SK-N-MC (cell line): ENCODE measurements at regions not wholly inside any gene's neighbourhood (a gene's known extent, or its start where the extent isn't known, plus 50 kb on each side); places are given as distances from the start of the nearest gene placed in this dataset.

Experiments used
- EZH2 ChIP-seq: fragments of 200-600 bp; sonication (generic); IDR thresholded peaks from one replicate; pipeline ENCODE4 v1.6.1; 2017; ENCODE audit warnings: antibody characterized with exemption
- FOXP2 ChIP-seq: optimal IDR thresholded peaks from 2 replicates; pipeline ENCODE3; 2011; ENCODE audit warnings: mild to moderate bottlenecking, moderate library complexity; ENCODE audit not compliant: insufficient read depth; ENCODE audit errors: extremely low read length, control extremely low read depth
- POLR2AphosphoS5 ChIP-seq: IDR thresholded peaks from 2 replicates; pipeline ENCODE4 v1.6.1; 2012; ENCODE audit warnings: mild to moderate bottlenecking, low read depth, low read length, borderline replicate concordance

- no peak for TF ChIP-seq EZH2
- TF ChIP-seq POLR2AphosphoS5, result no peak
- TF ChIP-seq FOXP2, result no peak
Measured at GRCh38 chr14:35205737-35206136, 83.4 kb downstream of the PRORP start.
